IMR-90 (cell line): ENCODE measurements at regions not wholly inside any gene's neighbourhood (a gene's known extent, or its start where the extent isn't known, plus 50 kb on each side); places are given as distances from the start of the nearest gene placed in this dataset.
"Not testable (repeated sequence)": the region's sequence is repeated elsewhere in the genome, so short reads cannot be mapped to it uniquely, and the experiment has no call there.

Source experiments
- ATAC-seq: fragments of 200-7000 bp; cut with Tn5 transposase; 2 replicates; pipeline ENCODE4 v1.9.1; 2020; ENCODE audit warnings: low read depth, mild to moderate bottlenecking, moderate library complexity
- BruUV-seq: library from RNA; stranded (reverse); fragments of 400-500 nt; replicated peaks from 2 replicates; lab custom pipeline; 2021; lab: Mats Ljungman, UMichigan
- CTCF ChIA-PET: fragments of 300-600 bp; formaldehyde crosslinking; extraction: SDS; loops from one replicate; lab custom pipeline; 2021; ENCODE audit warnings: antibody characterized with exemption; lab: Yijun Ruan, JAX
- POLR2A ChIA-PET: fragments of 300-600 bp; sonication (Branson Sonifier 250); formaldehyde crosslinking; loops from one replicate; lab custom pipeline; 2022; ENCODE audit warnings: antibody characterized with exemption; ENCODE audit not compliant: unreplicated experiment; lab: Charles Lee
- DNase-seq: peaks from one replicate; pipeline ENCODE4 v3.0.0; 2013
- H2AFZ ChIP-seq: replicated peaks from 2 replicates; pipeline ENCODE3; 2013; ENCODE audit warnings: low read length, mild to moderate bottlenecking; ENCODE audit not compliant: poor library complexity
- H2AK5ac ChIP-seq: 2 replicates; pipeline ENCODE4 v1.6.1; 2013; ENCODE audit warnings: low read depth, low read length, inconsistent platforms
- H2AK9ac ChIP-seq: replicated peaks from 2 replicates; pipeline ENCODE3; 2013; ENCODE audit warnings: mild to moderate bottlenecking, low read depth, low read length, moderate library complexity; ENCODE audit not compliant: poor library complexity
- H2BK120ac ChIP-seq: 2 replicates; pipeline ENCODE4 v1.6.1; 2013; ENCODE audit warnings: low read depth, low read length, inconsistent platforms
- H2BK15ac ChIP-seq: 3 replicates; pipeline ENCODE4 v1.6.1; 2013; ENCODE audit warnings: low read depth, low read length, inconsistent platforms
- H2BK20ac ChIP-seq: 2 replicates; pipeline ENCODE4 v1.6.1; 2013; ENCODE audit warnings: low read depth, mild to moderate bottlenecking, inconsistent platforms, low read length, moderate library complexity
- H2BK5ac ChIP-seq: 2 replicates; pipeline ENCODE4 v1.6.1; 2013; ENCODE audit warnings: mild to moderate bottlenecking, low read depth, low read length, inconsistent platforms; ENCODE audit not compliant: poor library complexity, severe bottlenecking
- H3K14ac ChIP-seq: replicated peaks from 2 replicates; pipeline ENCODE4 v1.6.1; 2013; ENCODE audit warnings: low read depth, low read length, inconsistent platforms
- H3K18ac ChIP-seq: 2 replicates; pipeline ENCODE4 v1.6.1; 2013; ENCODE audit warnings: low read depth, low read length, control low read depth
- H3K23ac ChIP-seq: 2 replicates; pipeline ENCODE4 v1.6.1; 2013; ENCODE audit warnings: low read depth, low read length, inconsistent platforms
- H3K27ac ChIP-seq: 2 replicates; pipeline ENCODE4 v1.5.1; 2013; ENCODE audit warnings: mild to moderate bottlenecking, control low read depth, low read length; ENCODE audit not compliant: insufficient read depth
- H3K27me3 ChIP-seq: 2 replicates; pipeline ENCODE4 v1.6.1; 2013; ENCODE audit warnings: low read length; ENCODE audit not compliant: control insufficient read depth, insufficient read depth
- H3K36me3 ChIP-seq: 2 replicates; pipeline ENCODE4 v1.6.1; 2013; ENCODE audit warnings: low read length, mixed read lengths; ENCODE audit not compliant: control insufficient read depth, insufficient read depth
- H3K4ac ChIP-seq: 2 replicates; pipeline ENCODE4 v1.6.1; 2013; ENCODE audit warnings: low read depth, low read length, inconsistent platforms
- H3K4me1 ChIP-seq: 2 replicates; pipeline ENCODE4 v1.6.1; 2013; ENCODE audit warnings: low read length, mixed read lengths; ENCODE audit not compliant: control insufficient read depth, insufficient read depth
- H3K4me2 ChIP-seq: 2 replicates; pipeline ENCODE4 v1.6.1; 2013; ENCODE audit warnings: low read depth, mild to moderate bottlenecking, control low read depth, low read length, moderate library complexity
- H3K4me3 ChIP-seq: 2 replicates; pipeline ENCODE4 v1.5.1; 2013; ENCODE audit warnings: low read depth, mild to moderate bottlenecking, control low read depth, low read length, moderate library complexity; ENCODE audit not compliant: insufficient read depth
- H3K56ac ChIP-seq: 2 replicates; pipeline ENCODE4 v1.6.1; 2013; ENCODE audit warnings: low read length, inconsistent platforms; ENCODE audit not compliant: insufficient read depth; ENCODE audit errors: extremely low read depth
- H3K79me1 ChIP-seq, 2 experiments: 2 replicates each; pipeline ENCODE4 v1.6.1; 2013; ENCODE audit warnings: low read length in 2 of 2, inconsistent platforms in 1 of 2, low read depth in 1 of 2
- H3K9ac ChIP-seq: 2 replicates; pipeline ENCODE4 v1.6.1; 2013; ENCODE audit warnings: low read depth, low read length, control low read depth
- H3K9me1 ChIP-seq: 2 replicates; pipeline ENCODE4 v1.6.1; 2013; ENCODE audit warnings: low read length, inconsistent platforms; ENCODE audit not compliant: insufficient read depth
- H3K9me3 ChIP-seq: 2 replicates; pipeline ENCODE4 v1.6.1; 2013; ENCODE audit warnings: low read length; ENCODE audit not compliant: control insufficient read depth, insufficient read depth
- H4K20me1 ChIP-seq: 2 replicates; pipeline ENCODE4 v1.6.1; 2013; ENCODE audit warnings: low read length, inconsistent platforms; ENCODE audit not compliant: insufficient read depth
- H4K5ac ChIP-seq: 2 replicates; pipeline ENCODE4 v1.6.1; 2013; ENCODE audit warnings: mild to moderate bottlenecking, low read depth, low read length, control low read depth
- H4K8ac ChIP-seq, 2 experiments: 2 replicates each; pipeline ENCODE4 v1.6.1; 2013; ENCODE audit warnings: low read depth in 2 of 2, low read length in 2 of 2, control low read depth in 1 of 2, inconsistent platforms in 1 of 2
- H4K91ac ChIP-seq: 2 replicates; pipeline ENCODE4 v1.6.1; 2013; ENCODE audit warnings: low read depth, low read length, inconsistent platforms; ENCODE audit not compliant: insufficient read depth
- WGBS, 2 experiments: methylation state at CpG; one replicate each; pipeline versions ENCODE4 v1.1.5 to v1.1.7; 2013; ENCODE audit warnings: missing lambda C conversion rate in 2 of 2; ENCODE audit not compliant: insufficient read length in 1 of 2; ENCODE audit errors: extremely low coverage in 2 of 2; 5-methylcytosine and 5-hydroxymethylcytosine counted together
- dilution Hi-C: fragments of 300-500 bp; cut with HindIII; formaldehyde crosslinking; loops from one replicate; pipeline ENCODE4 v1.14.3; 2018; ENCODE audit warnings: low sequenced_read_pairs; ENCODE audit not compliant: unreplicated experiment
- in situ Hi-C: fragments of 300-500 bp; cut with MboI; formaldehyde crosslinking; loops from 3 replicates; pipeline ENCODE4 v1.14.3; 2019; ENCODE audit warnings: low sequenced_read_pairs, inconsistent platforms, mixed read lengths
- intact Hi-C: fragments of 100-400 bp; cut with micrococcal nuclease; formaldehyde crosslinking; loops from 2 replicates; pipeline ENCODE4 v1.10.0; 2022

- H3K27ac ChIP-seq, intact Hi-C loops, H3K4me2 ChIP-seq, dilution Hi-C loops, H3K4me1 ChIP-seq, H4K5ac ChIP-seq, H2BK5ac ChIP-seq, H3K4ac ChIP-seq, H3K14ac ChIP-seq, H3K9me3 ChIP-seq, H3K27me3 ChIP-seq, H3K56ac ChIP-seq, H3K9me1 ChIP-seq, H2BK20ac ChIP-seq, H3K23ac ChIP-seq, H3K36me3 ChIP-seq, H2AFZ ChIP-seq, H2BK15ac ChIP-seq, H3K4me3 ChIP-seq, H2AK9ac ChIP-seq, H3K18ac ChIP-seq, H3K9ac ChIP-seq, H4K91ac ChIP-seq, H2AK5ac ChIP-seq, CTCF ChIA-PET, DNase-seq, H4K8ac ChIP-seq, ATAC-seq, BruUV-seq, POLR2A ChIA-PET, H2BK120ac ChIP-seq: not testable (repeated sequence)
- WGBS, 2 experiments: no CpG with 5 or more reads among the region's 12 CpGs
- H3K79me1 ChIP-seq: peaks cover 5 to 11% of the 10 kb centered on the region in 2 experiments
- in situ Hi-C loops: loop anchor here (25.0 kb wide), 1 partner anchor 410 kb away; no protein-coding TSS in a partner anchor
- peaks cover 11% of the 10 kb centered on the region for H4K20me1 ChIP-seq
Observed at GRCh38 chr17:30722114-30722780, 102.2 kb downstream of the CRLF3 start.

GRCh38 chr17:30720971-30721370 lies 103.5 kb downstream of the CRLF3 start:
- intact Hi-C loops, H3K9ac ChIP-seq, H2BK120ac ChIP-seq, H4K91ac ChIP-seq, H3K9me1 ChIP-seq, H2AFZ ChIP-seq, H3K4me2 ChIP-seq, H3K4me3 ChIP-seq, BruUV-seq, H2BK20ac ChIP-seq, POLR2A ChIA-PET, H2AK5ac ChIP-seq, H3K23ac ChIP-seq, H2BK15ac ChIP-seq, H3K36me3 ChIP-seq, H2BK5ac ChIP-seq, H4K8ac ChIP-seq, H3K27me3 ChIP-seq, dilution Hi-C loops, H3K4me1 ChIP-seq, H3K14ac ChIP-seq, H3K9me3 ChIP-seq, H3K27ac ChIP-seq, DNase-seq, H3K18ac ChIP-seq, H3K56ac ChIP-seq, H4K5ac ChIP-seq, H3K4ac ChIP-seq, CTCF ChIA-PET, ATAC-seq, H2AK9ac ChIP-seq: not testable (repeated sequence)
- WGBS, 2 experiments: 90% methylated on average over 2 of the region's 5 CpGs; no CpG with 5 or more reads in 1 of the 2 experiments
- peaks cover 18% of the 10 kb centered on the region for H4K20me1 ChIP-seq
- in situ Hi-C loops: loop anchor here (25.0 kb wide), 1 partner anchor 409 kb away; no protein-coding TSS in a partner anchor
- peaks cover 6 to 12% of the 10 kb centered on the region in 2 experiments for H3K79me1 ChIP-seq
